GM18519 (cell line): ENCODE measurements at regions not wholly inside any gene's neighbourhood (a gene's known extent, or its start where the extent isn't known, plus 50 kb on each side); places are given as distances from the start of the nearest gene placed in this dataset.
"Not testable (repeated sequence)": the region's sequence is repeated elsewhere in the genome, so short reads cannot be mapped to it uniquely, and the experiment has no call there.

ENCODE experiments used
- ATAC-seq: cut with Tn5 transposase; IDR thresholded peaks from one replicate; pipeline ENCODE4 v1.9.1; 2021; ENCODE audit warnings: mild to moderate bottlenecking, moderate library complexity; ENCODE audit not compliant: unreplicated experiment, low FRiP score

DNA sequence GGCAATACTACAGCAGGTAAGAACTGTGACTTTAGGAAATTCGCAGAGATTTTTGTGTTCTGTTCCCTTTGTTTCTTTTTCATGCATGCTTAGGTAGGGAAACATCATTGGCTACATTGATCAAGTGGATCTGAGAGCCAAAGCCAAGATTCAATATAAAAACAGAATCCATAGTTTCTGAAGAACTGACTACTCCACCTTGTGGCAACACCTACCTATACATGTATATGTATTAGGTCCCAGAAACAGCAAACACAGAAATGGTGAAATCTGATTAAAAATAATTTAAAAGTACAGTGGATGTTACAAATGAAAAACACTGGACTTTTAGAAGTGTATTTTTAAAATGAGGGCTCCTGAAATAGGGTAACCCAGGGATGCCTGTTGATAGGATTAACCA, 322.6 kb upstream of the MAOA start:
- ATAC-seq = no peak

DNA sequence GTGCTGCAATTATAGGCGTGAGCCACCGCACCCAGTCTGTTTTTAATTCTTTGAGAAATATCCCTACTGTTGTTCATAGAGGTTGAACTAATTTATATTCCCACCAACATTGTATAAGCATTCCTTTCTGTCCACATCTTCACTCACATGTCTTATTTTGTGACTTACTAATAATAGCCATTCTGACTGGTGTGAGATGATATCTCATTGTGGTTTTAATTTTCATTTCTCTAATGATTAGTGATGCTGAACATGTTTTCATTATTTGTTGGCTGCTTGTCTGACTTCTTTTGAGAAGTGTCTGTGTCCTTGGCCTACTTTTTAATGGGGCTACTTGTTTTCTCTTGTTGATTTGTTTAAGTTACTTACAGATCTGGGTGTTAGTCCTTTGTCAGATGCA, 310.9 kb upstream of the MAOA start:
- no peak for ATAC-seq

DNA sequence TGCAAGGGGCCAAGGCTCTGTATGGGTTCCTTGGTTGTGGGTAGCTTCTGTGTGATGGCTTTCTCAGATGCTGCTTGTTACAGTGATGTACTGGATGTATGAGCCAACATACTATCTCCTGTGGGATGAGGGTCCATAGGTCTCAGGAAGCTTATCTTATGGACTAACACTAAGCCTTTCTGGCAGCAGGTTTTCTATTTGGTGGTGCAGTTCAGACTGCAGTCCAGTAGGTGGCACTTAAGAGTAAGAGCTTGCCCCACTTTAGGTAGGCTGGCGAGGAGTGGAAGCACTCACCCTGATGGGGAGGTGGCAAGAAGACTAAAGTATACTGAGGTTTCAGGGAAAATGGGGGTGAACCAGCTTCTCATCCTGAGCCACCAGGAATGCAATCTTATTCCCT, 306.7 kb upstream of the MAOA start:
- ATAC-seq = peak; percentile 50

DNA sequence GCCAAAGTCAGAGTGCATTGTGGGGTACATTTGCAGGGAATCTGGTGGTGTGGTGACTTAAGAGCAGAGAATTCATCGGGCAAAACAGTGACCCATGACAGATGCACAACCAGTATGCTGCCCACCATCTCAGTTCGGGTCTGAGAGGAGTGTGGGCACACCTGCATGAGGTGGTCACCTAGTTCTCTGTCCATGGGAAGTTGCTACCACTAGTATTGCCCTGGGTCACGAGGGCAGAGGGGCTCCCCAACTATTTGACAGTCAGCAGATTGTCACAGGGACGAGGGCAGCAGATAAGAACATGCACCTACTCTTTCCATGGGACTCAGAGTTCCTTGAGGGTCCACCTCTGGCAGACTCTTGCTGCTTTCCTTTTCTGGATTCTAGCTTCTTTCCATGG, 305.2 kb upstream of the MAOA start:
- ATAC-seq = no peak

DNA sequence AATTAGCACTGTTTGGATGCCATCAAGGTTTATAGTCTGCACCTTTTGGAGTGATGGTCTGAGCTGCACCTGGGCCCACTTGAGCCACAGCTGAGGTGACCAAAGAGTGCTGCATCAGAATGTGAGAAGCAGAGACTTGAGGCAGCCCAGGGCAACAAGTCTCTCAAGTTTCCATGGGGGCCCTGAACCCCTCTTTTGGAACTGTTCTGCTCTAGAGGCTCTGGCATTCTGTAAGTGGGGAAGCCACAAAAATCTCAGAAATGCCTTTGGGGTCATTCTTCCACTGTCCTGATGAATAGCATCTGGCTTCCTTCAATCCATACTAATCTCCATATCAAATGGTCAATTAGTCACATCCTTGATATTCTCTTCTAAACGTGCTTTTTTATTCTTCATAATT, 298.4 kb upstream of the MAOA start:
- no peak for ATAC-seq

DNA sequence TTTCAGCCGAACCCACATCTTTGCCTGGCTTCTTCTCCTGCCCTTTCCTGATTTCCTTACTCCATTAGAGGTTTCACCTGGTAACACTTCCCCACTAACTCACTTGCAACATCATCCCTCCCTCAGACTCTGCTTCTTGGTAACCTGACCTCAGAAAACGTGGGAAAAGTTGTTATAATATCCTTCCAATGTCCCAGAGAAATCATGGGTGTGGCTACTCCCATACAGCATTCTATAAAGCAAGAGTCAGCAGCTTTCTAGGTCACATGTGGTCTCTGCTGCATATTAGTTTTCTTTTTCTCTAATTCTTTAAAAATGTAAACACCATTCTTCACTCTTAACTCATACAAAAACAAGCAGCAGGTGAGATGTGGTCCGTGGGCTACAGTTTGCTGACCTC, 283.1 kb upstream of the MAOA start:
- no peak for ATAC-seq

DNA sequence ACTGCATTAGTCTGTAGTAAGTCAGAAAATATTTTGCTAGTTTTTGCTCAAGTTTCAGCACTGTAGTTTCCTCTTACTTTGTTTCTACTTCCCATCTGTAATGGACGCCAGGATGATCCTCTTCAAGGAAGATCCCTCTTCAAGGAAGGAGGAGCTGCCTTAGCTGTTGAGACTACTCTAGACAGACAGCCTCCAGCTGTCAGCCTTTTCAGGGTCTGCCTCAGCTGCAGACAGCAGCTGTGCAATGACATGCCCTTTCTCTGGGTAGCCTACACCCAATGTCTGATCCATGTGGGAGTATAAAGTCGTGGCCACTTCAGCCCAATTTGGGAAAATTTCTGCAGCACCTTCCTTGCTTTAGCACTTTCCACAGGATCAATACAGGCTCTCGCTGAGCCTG, 281.0 kb upstream of the MAOA start:
- no peak for ATAC-seq

DNA sequence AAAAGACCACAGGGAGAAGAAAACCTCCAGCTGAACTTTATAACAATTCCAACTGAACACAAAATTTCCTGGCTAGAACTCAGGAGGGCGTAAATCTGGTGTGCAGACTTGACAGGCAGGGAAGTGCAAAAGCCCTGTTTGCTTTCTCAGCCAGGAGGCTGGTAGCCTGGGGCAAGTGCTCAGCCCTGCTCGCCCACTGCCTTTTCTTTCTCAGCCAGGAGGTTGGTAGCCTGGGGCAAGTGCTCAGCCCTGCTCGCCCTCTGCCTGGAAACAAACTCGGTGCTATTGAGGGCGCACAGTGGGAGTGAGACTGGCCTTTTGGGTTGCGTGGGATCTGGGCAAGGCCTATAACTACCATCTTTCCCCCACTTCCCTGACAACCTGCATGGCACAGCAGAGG, 275.4 kb upstream of the MAOA start:
- ATAC-seq = no peak

DNA sequence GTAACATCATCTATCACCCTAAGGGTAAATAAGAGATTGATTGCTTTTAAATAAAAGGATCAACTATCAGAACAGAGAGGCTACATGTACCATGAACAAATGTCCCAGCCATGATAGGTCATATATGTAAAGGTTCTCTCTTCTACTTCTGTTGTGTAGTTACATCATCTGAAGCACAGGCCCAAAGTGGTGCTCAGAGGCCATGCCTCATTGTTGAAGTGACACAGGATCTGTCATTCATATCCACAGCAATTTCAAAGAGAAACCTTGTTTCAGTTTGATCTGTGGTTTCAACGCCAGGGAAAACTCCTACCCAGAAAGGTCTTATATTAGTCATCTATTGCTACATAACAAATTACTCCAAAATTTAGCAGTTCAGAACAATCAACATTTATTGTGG, 269.2 kb upstream of the MAOA start:
- ATAC-seq = no peak

DNA sequence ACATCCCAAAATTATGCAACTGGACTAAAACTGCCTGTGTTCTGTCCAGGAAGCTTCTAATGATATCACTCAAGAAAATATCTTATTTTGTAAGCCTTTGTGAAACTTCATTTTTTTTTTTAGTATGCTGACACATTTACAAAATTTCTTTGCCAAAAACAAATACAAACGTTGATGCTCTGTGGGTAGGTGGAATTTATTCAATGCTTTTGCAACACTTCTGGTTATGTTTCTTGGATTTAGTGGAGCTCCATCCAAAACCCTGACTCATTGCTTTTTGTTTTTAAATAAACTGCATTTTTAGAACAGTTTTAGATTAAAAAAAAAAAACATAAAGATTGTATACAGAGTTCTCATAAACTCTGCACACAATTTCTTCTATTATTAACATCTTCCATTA, 250.9 kb upstream of the MAOA start:
- no peak for ATAC-seq

DNA sequence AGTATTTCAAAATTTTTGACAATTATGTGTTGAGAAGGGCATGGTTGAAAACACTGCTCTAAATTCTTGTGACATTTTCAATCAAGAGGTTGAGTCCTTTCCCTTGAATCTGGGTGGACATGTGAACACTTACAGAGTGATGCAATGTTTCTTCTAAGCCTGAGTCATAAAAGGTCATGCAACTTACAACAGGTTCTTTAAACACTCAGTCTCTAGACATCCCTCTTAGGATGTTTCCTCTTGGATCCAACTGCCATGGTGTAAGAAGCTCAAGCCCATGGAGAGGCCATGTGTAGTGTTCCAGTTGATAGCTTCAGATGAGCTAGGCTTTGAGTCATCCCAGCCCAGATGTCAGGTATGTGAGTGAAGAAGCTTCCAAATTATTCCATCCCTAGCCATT, 232.2 kb upstream of the MAOA start:
- no peak for ATAC-seq

DNA sequence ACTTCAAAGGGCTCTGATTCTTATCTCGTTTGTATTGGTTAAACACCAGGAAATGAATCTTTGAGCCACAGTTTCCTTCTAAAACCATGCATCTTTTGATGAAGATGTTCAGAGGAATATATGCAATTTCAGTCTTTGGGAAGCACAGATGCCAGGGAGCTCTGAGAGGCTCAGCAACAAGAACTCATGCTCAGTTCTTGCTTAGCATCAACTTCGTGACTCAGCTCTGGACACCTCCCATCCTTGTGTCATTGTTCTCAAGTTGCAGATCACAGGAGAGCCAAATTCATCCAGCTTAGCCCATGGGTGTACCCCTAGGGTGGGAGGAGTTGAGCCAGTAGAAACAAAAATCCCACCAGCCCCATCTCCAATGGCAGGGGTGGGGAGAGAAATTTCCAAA, 219.6 kb upstream of the MAOA start:
- ATAC-seq = no peak

DNA sequence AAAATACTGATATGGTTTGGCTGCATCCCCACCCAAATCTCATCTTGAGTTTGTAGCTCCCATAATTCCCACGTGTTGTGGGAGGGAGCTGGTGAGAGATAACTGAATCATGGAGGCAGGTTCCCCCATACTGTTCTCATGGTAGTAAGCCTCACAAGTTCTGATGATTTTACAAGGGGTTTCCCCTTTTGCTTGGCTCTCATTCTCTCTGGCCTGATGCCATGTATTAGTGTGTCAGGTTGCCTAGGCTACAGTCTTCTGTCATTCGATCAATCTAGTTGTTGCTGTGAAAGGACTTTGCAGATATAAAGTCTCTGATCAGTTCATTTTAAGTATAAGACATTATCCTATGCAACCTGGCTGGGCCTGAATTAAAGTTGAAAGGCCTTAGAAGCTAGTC, 209.3 kb upstream of the MAOA start:
- no peak for ATAC-seq

DNA sequence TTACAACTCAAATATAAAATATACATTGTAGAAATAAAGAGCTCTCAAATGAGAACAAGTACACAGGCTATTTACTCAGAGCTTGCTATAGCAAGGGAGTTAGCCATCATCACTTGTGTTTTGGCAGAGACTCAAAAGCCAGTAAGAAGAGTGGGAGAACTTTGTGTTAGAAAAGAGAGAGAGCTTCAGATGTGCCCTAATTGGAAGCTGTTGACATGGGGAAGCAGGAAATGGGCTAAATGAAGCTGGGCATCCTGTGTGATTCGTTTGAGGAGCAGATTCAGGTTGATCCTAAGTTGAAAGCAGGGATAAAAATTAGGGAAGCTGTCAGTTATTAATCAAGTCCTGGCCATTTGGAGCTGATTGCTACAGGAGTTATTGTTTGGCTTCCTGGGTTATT, 207.4 kb upstream of the MAOA start:
- ATAC-seq = no peak

DNA sequence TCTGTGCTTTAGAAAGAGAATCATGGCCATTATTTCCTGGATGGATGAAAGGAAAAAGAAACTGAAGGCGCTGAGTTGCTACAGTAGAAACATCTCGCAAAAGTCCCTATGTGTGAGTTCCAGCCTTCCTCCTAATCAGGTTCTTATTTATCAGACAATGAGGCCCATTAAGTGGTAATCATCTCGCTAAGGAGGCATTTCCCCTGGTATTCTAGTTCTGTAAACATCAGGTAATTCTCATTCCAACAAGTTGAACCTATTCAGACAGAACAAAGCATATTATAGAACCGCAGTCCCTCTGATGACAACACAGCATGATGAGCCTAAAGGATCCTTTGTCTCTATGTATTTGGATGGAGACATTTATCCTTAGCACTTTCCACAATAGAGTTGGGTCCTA, 205.7 kb upstream of the MAOA start:
- ATAC-seq = no peak

DNA sequence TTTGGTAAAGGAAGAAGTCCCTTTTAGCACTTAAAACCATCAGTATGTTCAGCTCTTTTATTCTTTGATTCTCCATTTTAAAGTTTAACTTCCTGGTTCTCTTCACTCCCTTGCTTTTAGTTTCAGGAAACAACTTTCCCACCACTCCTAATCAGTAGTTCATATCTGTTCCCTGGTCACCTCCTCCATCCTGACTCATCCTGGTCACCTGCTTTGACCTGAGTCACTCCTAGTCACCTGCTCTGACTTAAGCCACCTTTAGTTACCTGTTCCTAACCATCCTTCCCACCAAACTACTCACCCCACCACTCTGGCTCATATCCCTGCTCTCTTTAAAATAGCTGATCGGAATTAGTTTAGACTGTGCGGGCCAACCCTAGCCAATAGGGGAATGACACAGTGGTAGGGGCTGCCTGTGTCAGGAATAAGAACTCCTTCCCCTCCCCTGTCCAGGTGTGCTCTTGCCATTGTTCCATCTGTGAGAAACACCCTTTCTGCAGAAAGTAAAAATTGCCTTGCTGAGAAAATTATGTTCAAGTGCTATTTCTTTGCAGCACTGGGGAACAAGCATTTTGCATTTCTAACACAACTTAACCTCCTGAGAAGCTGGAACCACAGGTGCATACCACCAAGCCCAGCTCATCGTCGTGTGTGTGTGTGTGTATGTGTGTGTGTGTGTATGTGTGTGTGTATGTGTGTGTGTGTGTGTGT, 204.0 kb upstream of the MAOA start:
- ATAC-seq = not testable (repeated sequence)

DNA sequence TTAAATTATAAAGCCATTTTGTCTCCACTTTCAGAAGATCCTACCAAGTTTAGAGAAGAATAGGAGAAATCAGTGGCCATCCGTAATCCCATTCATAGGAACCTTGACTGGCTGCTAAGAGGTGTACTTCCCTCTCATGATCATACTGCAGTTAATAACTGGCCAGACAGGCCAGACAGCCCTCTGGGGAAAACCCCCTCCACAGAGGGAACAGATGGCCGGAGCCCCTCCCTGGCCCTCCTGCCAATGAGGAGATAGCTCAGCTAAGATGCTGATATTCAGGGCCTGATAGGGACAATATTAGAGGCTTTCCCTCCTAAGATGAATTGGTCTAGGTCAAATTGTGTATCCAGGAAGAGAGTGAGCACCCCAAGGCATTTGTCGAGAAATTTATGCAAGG, 200.0 kb upstream of the MAOA start:
- ATAC-seq = no peak

DNA sequence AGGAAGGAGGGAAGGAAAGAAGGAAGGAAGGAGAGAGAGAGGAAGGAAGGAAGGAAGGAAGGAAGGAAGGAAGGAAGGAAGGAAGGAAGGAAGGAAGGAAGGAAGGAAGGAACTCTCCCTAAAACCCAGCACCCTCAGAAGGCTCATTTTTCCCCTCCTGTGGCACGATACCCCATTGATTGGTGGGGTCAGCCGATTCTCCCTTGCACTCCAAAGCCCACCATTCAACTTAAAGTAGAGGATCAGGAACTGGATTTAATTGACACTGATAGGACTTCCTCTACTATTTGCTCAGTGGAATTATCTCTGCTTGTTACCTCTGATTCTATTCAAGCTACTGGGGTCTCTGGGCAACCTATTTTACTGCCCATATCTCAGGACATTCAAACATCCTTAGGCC, 199.2 kb upstream of the MAOA start:
- ATAC-seq = no peak

DNA sequence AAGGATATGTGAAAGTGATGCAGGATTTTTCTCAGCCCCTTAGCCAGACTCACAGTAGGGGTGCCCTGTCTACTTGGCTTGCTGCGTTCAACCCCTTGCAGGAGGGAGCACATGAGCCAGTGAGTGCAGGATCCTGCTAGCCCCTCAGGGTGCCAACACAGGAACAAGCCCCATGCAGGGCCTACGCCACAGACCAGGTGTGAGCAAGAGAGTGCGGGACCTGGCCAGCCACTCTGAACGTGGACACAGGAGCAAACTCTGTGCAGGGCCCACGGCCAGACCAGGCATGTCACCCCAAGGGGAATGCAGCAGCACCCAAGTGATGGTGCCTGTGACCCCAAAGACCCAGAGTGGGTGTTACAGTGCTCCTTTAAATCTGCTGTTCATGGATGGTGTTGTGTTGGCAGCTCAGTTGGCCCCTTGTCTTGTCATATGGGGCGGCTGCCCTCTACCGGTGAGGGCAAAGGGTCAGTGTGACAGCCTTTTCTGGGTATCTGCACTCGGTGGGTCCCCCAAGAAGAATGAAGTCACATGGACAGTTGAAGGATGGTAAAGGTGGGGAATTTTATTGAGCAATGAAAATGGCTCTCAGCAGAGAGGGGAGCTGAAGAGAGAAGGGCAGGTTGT, 188.4 kb upstream of the MAOA start:
- no peak for ATAC-seq

DNA sequence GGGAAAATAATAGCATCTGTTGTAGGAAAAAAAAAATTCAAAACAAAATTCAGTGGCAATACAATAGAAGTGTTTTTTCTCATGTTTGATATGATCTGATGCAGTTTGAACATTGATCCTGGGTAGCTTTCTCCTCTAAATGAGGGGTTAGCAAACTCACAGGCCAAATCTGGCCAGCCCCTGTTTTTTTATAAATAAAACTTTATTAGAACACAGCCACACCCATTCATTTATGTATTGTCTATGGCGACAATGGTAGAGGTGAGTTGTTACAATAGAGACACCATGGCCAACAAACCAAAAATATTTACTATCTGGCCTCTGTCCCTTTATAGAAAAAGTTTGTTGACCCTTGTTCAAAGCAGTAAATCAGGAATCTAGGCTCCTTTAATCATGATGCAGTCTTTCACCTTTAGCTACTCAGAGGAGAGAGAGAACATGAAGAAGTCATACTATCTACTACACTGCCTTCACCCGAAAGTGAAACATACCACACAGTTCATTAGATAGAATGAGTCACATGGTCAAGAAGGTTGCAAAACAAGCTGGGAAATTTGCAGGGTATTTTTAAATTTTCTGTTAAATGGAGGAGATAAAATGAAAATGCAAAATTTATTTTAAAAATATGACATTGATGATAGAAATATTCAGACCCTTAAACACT, 186.6 kb upstream of the MAOA start:
- ATAC-seq = no peak

DNA sequence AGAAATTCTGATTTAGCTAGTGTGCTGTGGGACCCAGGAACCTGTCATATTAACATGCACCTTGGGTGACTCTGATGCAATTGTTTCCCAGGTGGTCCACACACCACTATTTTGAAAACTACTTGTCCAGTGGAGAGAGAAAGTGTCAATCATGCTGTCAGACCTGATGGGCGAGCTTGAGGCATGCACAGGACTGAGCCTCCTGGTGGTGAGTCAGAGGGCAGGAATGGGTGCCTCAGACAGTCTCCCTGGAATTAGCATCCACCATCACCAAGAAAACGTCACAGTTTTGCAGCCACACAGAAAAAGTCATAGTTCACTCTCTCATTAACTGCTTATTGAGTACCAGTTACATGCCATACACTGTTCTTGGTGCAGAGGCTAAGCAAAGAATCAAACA, 181.8 kb upstream of the MAOA start:
- ATAC-seq = no peak

DNA sequence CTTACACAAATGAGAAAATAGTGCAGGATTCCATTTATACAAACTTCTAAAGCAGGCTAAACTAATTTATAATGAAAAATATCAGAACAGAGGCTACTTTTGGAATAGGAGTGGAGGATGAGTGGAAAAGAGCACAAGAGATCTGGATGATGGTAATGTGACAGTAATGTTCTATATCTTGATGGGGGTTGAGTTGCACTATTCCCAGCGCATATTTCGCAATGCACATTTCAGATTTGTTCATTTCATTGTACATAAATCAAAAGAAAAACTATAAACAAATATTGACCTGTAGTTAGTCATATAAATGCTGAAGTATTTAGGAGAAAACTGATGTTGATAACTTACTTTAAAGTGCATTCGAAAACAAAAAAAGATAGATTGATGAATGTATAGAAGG, 177.0 kb upstream of the MAOA start:
- ATAC-seq = no peak
